ENCODE measurements at regions not wholly inside any gene's neighbourhood (a gene's known extent, or its start where the extent isn't known, plus 50 kb on each side); places are given as distances from the start of the nearest gene placed in this dataset.

DNA sequence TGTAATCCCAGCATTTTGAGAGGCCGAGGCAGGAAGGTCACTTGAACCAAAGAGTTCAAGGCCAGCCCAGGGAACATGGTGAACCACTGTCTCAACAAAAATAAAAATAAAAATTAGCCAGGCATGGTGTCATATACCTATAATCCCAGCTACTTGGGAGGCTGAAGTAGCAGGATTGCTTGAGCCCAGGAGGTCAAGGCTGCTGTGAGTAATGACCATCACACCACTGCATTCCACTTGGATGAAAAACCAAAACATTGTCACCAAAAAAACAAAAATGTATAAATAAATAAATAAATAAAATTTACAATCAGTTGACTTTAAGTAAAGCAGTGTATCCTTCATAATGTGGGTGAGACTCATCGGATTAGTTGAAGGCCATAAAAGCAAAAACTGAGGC lies 541.4 kb downstream of the CSNK1G3 start:
- TF ChIP-seq, protein P1, sequence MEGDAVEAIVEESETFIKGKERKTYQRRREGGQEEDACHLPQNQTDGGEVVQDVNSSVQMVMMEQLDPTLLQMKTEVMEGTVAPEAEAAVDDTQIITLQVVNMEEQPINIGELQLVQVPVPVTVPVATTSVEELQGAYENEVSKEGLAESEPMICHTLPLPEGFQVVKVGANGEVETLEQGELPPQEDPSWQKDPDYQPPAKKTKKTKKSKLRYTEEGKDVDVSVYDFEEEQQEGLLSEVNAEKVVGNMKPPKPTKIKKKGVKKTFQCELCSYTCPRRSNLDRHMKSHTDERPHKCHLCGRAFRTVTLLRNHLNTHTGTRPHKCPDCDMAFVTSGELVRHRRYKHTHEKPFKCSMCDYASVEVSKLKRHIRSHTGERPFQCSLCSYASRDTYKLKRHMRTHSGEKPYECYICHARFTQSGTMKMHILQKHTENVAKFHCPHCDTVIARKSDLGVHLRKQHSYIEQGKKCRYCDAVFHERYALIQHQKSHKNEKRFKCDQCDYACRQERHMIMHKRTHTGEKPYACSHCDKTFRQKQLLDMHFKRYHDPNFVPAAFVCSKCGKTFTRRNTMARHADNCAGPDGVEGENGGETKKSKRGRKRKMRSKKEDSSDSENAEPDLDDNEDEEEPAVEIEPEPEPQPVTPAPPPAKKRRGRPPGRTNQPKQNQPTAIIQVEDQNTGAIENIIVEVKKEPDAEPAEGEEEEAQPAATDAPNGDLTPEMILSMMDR (IDR thresholded peaks at IDR 0.05 in 4 of 5, conservative IDR thresholded peaks at IDR 0.05 in 1 of 5), result no peak
- TF ChIP-seq POLR2A (IDR thresholded peaks at IDR 0.05), result no peak

All from gastrocnemius medialis (tissue), 4 donors.